Gastrocnemius medialis (tissue), 4 donors: ENCODE measurements at regions not wholly inside any gene's neighbourhood (a gene's known extent, or its start where the extent isn't known, plus 50 kb on each side); places are given as distances from the start of the nearest gene placed in this dataset.

Source experiments
- POLR2A ChIP-seq, 2 donors: fragments of 450-650 bp; IDR thresholded peaks; one replicate each; pipeline ENCODE4 v1.6.1; 2017; ENCODE audit warnings: antibody characterized with exemption in 2 of 2, mild to moderate bottlenecking in 2 of 2, moderate library complexity in 2 of 2
- TF ChIP-seq, protein P1 (sequence below), 5 experiments: fragments of 450-650 bp in 3 of 5; fragments of 200-600 bp in 2 of 5; sonication (generic) in 2 of 5; IDR thresholded peaks in 4 of 5; conservative IDR thresholded peaks in 1 of 5; 1 replicate in 4 of 5; 2 replicates in 1 of 5; pipeline ENCODE4 v1.5.1; 2016 to 2019; ENCODE audit warnings: antibody characterized with exemption in 5 of 5, mild to moderate bottlenecking in 3 of 5, moderate library complexity in 3 of 5

DNA sequence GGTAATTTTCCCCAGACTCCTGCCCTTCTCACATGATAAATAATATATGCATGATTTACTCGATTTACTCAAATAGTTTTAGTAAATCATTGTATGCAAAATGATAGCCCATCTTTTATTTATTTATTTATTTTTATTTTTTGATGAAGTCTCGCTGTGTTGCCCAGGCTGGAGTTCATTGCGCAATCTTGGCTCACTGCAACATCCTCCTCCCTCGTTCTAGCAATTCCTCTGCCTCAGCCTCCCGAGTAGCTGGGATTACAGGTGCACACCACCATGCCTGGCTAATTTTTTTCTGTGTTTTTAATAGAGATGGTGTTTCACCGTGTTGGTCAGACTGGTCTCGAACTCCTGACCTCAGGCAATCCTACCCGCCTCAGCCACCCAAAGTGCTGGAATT, 343.8 kb upstream of the PLSCR5 start:
- TF ChIP-seq, protein P1, sequence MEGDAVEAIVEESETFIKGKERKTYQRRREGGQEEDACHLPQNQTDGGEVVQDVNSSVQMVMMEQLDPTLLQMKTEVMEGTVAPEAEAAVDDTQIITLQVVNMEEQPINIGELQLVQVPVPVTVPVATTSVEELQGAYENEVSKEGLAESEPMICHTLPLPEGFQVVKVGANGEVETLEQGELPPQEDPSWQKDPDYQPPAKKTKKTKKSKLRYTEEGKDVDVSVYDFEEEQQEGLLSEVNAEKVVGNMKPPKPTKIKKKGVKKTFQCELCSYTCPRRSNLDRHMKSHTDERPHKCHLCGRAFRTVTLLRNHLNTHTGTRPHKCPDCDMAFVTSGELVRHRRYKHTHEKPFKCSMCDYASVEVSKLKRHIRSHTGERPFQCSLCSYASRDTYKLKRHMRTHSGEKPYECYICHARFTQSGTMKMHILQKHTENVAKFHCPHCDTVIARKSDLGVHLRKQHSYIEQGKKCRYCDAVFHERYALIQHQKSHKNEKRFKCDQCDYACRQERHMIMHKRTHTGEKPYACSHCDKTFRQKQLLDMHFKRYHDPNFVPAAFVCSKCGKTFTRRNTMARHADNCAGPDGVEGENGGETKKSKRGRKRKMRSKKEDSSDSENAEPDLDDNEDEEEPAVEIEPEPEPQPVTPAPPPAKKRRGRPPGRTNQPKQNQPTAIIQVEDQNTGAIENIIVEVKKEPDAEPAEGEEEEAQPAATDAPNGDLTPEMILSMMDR (IDR thresholded peaks at IDR 0.05 in 4 of 5, conservative IDR thresholded peaks at IDR 0.05 in 1 of 5), result no peak
- no peak for TF ChIP-seq POLR2A (IDR thresholded peaks at IDR 0.05)
